Middle frontal gyrus (tissue), 1 donor: ENCODE measurements at regions not wholly inside any gene's neighbourhood (a gene's known extent, or its start where the extent isn't known, plus 50 kb on each side); places are given as distances from the start of the nearest gene placed in this dataset.

ENCODE experiments used
- DNase-seq: peaks from one replicate; pipeline ENCODE4 v3.0.0-alpha.2; 2015; ENCODE audit warnings: low spot score; ENCODE audit errors: extremely low spot score

GRCh38 chr5:159844267-159845121 lies 71.8 kb upstream of the ADRA1B start:
- DNase-seq = no peak

GRCh38 chr5:159849437-159850083 lies 66.7 kb upstream of the ADRA1B start:
- DNase-seq = no peak

- DNase-seq = no peak
Observed at GRCh38 chr5:159850160-159850559, 66.1 kb upstream of the ADRA1B start.

GRCh38 chr5:159851053-159851452 lies 65.2 kb upstream of the ADRA1B start:
- DNase-seq = no peak

GRCh38 chr5:159854916-159855315 lies 61.4 kb upstream of the ADRA1B start:
- no peak for DNase-seq

GRCh38 chr5:159855476-159856191 lies 60.6 kb upstream of the ADRA1B start:
- no peak for DNase-seq

GRCh38 chr5:159858871-159859270 lies 57.4 kb upstream of the ADRA1B start:
- no peak for DNase-seq

GRCh38 chr5:159861086-159861485 lies 55.2 kb upstream of the ADRA1B start:
- DNase-seq = no peak

GRCh38 chr5:159864885-159865691 lies 51.2 kb upstream of the ADRA1B start:
- DNase-seq = no peak

GRCh38 chr5:159866093-159866492 lies 50.2 kb upstream of the ADRA1B start:
- DNase-seq = no peak
